HG02588 (cell line): ENCODE measurements at regions not wholly inside any gene's neighbourhood (a gene's known extent, or its start where the extent isn't known, plus 50 kb on each side); places are given as distances from the start of the nearest gene placed in this dataset.

Experiments
- ATAC-seq: cut with Tn5 transposase; IDR thresholded peaks from one replicate; pipeline ENCODE4 v1.9.1; 2021; ENCODE audit warnings: mild to moderate bottlenecking, moderate library complexity; ENCODE audit not compliant: unreplicated experiment

DNA sequence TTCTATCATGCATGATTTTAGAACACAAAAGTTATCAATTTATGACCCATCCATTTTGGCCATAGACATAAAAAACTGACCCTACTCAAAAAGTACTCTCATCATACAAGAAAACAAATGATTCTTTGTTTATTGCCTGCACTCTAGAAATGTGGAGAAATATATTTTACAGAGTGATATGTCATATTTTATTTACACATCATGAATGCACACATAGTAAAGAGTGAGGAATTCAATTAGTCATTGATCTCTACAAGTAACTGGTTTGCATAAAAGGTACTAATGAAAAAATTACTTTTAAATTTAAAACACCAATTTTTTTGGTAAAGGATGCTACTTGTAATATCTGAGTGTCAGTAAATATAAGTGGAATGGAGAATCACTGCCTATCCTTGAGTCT, 242.5 kb upstream of the FAT4 start:
- ATAC-seq = no peak

DNA sequence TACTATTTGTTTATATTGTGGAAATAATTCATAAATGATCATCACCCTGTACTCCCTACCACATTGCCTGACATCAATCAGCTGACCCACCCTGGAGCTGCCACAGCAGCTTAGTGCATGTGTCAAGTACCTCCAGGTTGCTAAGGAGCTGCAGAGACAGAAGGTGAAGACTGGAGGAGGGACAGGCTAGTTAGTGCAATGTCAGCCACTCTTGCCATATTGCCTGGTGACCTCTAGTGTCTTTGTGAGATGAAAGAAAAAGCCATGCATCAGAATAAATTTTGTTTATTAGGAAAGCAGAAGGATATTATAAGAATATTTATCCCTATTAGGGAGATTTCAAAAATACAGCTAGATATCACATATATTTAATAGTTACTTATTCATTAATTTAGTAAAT, 243.9 kb upstream of the FAT4 start:
- ATAC-seq = no peak

DNA sequence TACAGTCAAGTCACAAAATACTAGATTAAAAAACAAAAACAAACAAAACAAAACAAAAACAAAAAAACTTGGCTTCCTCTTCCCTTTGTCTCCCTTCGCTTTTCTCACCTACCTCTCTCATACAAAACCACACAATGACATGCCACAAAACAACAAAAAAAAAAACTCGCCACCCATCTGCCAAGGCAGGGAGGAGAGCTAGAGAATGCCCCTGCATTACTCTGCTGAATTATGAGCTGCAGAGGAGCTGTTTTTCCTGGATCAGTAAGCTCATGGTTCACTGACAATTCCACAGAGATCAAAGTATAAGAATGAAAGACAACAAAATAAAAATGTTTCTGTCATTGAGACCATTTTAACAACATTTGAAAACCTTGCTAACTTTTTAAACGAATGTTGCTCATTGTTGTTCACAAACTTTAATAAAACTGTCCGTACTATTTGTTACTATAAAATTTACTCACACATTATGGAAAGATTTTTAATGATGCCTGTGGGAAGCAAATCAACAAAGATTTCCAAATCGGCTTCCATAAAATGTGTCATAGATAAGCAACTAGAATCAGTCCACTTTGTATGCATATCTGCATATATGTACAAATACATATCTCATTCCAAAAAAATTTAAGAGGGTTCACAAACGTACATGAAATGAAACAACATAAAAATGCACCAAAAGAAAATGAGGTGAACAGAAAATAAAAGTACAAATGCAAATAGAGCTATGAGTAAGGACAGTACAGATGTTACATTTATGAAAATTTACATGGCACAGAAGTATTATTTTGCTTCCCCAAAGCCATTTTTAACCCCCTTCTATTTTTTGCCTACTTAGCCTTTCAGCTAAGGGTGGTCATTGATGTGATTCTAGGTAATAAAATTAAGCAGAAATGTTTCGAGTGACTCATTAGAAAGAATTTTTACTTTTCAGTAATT, 252.4 kb upstream of the FAT4 start:
- no peak for ATAC-seq

- ATAC-seq = no peak
These were observed 254.4 kb upstream of the FAT4 start for GRCh38 chr4:125060376-125060775.

GRCh38 chr4:125049711-125050110, 265.0 kb upstream of the FAT4 start:
- no peak for ATAC-seq

- ATAC-seq = no peak
These were observed 269.4 kb upstream of the FAT4 start for GRCh38 chr4:125045311-125045710.

DNA sequence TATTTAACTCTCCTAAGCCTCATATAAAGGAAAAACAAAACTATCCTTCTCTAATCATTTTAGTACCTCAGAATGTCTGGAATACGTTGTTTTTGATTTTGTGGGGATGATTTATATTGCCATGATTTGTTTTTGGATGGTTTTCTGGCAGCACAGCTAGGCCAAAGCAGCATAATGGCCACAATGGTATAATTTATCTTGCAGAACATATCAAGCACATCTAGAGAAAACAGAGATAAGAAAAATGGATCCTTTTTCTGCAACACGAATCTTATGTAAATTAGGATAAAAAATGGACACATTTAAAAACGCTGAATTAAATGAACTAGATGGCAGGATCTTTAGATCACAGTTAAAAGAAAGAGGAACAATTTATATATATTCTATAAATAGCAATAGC, 269.9 kb upstream of the FAT4 start:
- no peak for ATAC-seq

DNA sequence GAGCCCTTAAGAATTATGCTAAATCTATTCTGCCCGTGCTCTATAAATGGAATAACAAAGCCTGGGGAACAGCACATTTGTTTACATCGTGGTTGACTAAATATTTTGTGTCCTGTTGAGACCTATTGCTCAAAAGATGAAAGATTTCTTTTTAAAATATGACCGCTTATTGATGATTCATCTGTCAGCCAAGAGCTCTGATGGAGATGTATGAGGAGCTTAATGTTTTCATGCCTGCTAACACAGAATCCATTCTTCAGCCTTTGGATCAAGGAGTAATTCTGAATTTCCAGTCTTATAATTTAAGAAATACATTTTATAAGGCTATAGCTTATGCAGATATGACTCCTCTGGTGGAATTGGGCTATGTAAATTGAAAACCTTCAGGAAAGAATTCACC, 271.3 kb upstream of the FAT4 start:
- no peak for ATAC-seq

DNA sequence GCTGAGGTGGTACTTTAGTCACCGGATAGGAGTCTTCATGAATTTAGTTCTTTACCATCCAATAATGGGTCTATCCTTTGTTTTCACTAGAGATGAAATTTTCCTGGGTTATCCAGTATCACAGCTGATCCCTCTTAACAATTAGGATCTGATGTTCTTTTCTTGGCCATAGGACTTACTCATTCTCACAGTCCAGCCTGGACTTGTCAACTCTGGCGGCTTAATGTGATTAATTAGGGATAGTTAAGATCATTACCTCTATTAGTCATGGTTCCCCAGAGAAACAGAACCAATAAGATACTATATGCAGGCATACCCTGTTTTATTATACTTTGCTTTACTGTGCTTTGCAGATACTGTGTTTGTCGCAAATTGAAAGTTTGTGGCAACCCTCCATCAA, 272.7 kb upstream of the FAT4 start:
- no peak for ATAC-seq

DNA sequence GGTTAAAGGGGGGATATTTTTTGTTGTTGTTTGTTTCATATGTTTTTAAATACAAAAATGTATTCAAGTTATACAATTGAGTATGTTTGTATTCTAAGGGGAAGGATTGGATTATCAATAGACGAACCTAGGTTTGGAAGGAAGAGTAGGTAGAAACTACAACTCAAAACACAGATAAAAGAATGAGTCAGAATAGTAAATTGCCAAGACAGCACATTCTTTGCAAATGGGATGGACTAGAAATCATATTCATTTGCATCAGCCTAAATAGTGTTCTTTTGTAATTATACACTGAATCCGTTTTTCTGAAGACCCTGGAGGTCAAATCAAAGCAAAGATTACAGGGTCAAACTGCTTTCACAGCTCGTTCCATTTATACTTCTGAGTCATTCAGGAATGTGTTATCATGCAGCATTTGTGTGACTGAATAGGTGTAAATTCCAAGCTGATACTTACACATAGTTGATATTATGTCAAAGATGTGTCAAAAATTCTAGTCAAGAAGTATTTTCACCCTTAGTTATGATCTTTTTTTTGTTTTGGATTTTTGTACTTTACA, 273.3 kb upstream of the FAT4 start:
- no peak for ATAC-seq

GRCh38 chr4:125039550-125039949, 275.2 kb upstream of the FAT4 start:
- no peak for ATAC-seq

DNA sequence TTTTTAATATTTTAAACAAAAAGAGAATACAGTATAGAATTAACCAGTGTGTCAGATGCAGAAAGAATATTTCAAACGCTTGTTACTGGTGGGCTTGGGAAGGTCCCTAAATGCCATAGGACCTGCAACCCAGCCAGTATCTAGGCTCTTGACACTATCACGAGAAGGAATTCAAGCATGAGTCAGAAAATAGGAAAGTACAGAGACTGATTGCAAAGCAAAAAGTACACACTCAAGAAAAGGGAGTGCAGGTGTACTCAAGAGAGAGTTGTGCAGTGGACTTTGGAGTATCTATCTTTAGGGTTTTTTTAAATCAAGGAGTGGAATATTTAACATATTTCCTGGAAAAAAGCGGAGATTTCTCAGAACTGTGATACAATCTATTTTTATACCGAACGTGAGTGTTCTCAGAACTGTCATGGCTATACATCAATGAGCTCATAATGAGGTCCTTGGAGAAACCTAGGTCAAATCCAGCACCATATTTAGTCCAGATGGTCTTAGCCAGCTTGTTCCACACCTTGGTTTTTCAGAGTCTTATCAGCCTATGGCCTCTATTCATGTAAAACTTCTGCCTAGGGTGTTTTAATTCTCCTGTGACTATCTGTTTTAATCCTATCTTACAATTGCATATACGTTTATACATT, 291.8 kb upstream of the FAT4 start:
- no peak for ATAC-seq

DNA sequence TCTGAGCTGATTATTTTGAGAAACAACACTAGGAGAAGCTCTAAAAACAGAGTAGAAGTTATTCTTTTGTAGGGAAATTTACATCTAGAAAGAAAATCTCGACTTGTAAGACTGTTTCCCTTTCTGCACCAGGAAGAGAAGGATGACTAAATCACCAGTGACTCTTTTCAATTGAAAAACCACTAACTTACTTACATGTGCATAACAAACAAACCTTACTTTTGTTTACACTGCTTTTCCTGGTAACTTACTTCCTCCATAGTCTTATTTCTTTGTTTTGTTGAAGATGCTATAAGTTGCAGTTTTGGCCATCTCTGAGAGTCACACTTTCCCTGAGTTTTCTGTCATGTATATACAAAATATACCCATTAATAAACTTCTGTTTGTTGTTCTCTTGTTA, 293.6 kb upstream of the FAT4 start:
- ATAC-seq = no peak

- no peak for ATAC-seq
These were observed 294.4 kb upstream of the FAT4 start for GRCh38 chr4:125020089-125021034.

DNA sequence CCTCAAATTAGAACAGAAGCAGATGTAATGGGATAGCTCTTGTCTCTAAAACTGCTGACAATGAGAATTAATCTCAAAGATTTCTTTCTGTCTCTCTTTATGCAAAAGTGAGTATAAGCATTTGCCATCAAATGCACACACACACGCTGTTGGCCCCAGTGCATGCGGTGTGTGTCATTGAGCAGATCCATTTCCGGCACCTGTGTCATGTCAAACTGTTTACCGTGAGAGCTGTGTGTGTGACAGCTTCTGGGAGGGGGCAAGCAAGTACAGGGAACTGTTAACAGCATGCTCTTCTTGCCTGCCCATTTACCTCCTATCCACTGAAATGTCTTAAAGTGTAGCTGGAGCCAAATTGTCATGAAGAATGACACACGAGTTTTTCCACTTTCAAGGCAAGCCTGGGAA, 297.9 kb upstream of the FAT4 start:
- ATAC-seq = no peak

GRCh38 chr4:125013891-125014290, 300.9 kb upstream of the FAT4 start:
- no peak for ATAC-seq

DNA sequence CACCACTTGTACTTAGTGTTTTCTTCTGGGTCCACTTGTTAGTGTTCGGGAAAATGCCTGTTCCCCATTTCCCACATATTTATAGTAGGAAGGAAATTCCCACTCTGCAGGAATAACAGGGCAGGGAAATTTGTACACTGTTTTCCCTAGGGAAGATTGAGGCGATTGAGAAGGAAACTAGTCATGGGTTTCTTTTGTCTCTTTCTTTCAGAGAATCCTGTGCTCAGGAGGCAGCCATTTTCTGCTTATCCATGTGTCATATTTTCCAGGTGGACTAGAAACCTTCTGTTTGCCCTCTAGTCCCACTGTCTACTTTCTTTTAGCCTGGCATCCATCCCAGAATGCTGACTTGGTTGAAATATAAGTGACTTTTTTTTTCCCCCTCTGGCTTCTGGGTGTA, 299.1 kb upstream of the ANKRD50 start:
- no peak for ATAC-seq

GRCh38 chr4:125010796-125011503, 298.4 kb upstream of the ANKRD50 start:
- ATAC-seq = no peak

GRCh38 chr4:125008676-125009075, 296.1 kb upstream of the ANKRD50 start:
- no peak for ATAC-seq

DNA sequence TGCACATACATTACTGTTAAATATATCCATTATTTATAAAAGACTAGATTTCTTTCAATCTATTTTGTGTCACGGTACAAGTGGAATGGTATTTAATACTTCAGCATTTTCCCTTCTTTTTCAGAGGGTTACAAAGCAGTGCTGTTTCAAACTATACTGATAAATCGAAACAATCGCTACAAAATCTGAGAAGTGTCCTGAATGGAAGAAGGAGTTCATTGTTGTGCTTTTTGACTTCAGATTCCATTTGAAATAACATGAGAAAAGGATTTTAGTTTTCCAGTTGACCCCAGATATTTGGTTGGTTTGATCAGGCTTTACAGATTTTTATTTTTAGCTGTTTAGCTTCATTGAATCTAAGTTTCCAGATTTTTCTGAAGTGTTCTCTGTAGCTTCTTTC, 292.1 kb upstream of the ANKRD50 start:
- ATAC-seq = no peak
